Keratinocyte (primary cell): ENCODE measurements at regions not wholly inside any gene's neighbourhood (a gene's known extent, or its start where the extent isn't known, plus 50 kb on each side); places are given as distances from the start of the nearest gene placed in this dataset.

Experiments
- DNase-seq: peaks from one replicate; pipeline ENCODE4 v3.0.0-alpha.2; 2011; ENCODE audit warnings: low read depth, missing footprints, low spot score
- FAIRE-seq: peaks from 2 replicates; lab custom pipeline; 2011; peaks lifted over from hg19 to GRCh38; lab: Jason Lieb, UNC
- H2AFZ ChIP-seq: 2 replicates; pipeline ENCODE4 v1.6.0; 2012; ENCODE audit warnings: low read length, control low read depth, inconsistent platforms; ENCODE audit not compliant: control insufficient read depth
- H3K27ac ChIP-seq: 2 replicates; pipeline ENCODE4 v1.5.1; 2011; ENCODE audit warnings: low read length; ENCODE audit not compliant: control insufficient read depth, insufficient read depth
- H3K27me3 ChIP-seq: 3 replicates; pipeline ENCODE4 v1.6.0; 2011; ENCODE audit warnings: low read length; ENCODE audit not compliant: control insufficient read depth, insufficient read depth; ENCODE audit errors: extremely low read depth
- H3K36me3 ChIP-seq, 2 experiments: 2 replicates in 1 of 2; 3 replicates in 1 of 2; pipeline ENCODE4 v1.5.1; 2011; ENCODE audit warnings: low read length in 2 of 2, mild to moderate bottlenecking in 1 of 2; ENCODE audit not compliant: control insufficient read depth in 2 of 2, insufficient read depth in 2 of 2; ENCODE audit errors: extremely low read depth in 1 of 2
- H3K4me1 ChIP-seq: 3 replicates; pipeline ENCODE4 v1.5.1; 2011; ENCODE audit warnings: low read length; ENCODE audit not compliant: control insufficient read depth, insufficient read depth; ENCODE audit errors: extremely low read depth
- H3K4me2 ChIP-seq: 3 replicates; pipeline ENCODE4 v1.6.0; 2011; ENCODE audit warnings: low read depth, low read length; ENCODE audit not compliant: control insufficient read depth, insufficient read depth; ENCODE audit errors: extremely low read depth
- H3K4me3 ChIP-seq, 3 experiments: fragments of 200-600 bp in 1 of 3; sonication (generic) in 1 of 3; 2 replicates in 2 of 3; 3 replicates in 1 of 3; pipeline ENCODE4 v1.5.1; 2011 to 2016; ENCODE audit warnings: low read length in 3 of 3, mild to moderate bottlenecking in 3 of 3, control low read depth in 2 of 3, inconsistent platforms in 1 of 3, low read depth in 1 of 3, mixed read lengths in 1 of 3, mixed run types in 1 of 3, moderate library complexity in 1 of 3; ENCODE audit not compliant: control insufficient read depth in 2 of 3, insufficient read depth in 2 of 3; ENCODE audit errors: extremely low read depth in 1 of 3
- H3K79me2 ChIP-seq: 2 replicates; pipeline ENCODE4 v1.6.0; 2012; ENCODE audit warnings: low read length; ENCODE audit not compliant: control insufficient read depth, insufficient read depth
- H3K9ac ChIP-seq: 3 replicates; pipeline ENCODE4 v1.6.0; 2011; ENCODE audit warnings: low read length; ENCODE audit not compliant: control insufficient read depth, insufficient read depth; ENCODE audit errors: extremely low read depth
- H3K9me1 ChIP-seq: 3 replicates; pipeline ENCODE4 v1.6.0; 2011; ENCODE audit warnings: low read length; ENCODE audit not compliant: control insufficient read depth, insufficient read depth; ENCODE audit errors: extremely low read depth
- H3K9me3 ChIP-seq: 2 replicates; pipeline ENCODE4 v1.5.1; 2012; ENCODE audit warnings: low read depth, low read length; ENCODE audit not compliant: control insufficient read depth
- H4K20me1 ChIP-seq: 3 replicates; pipeline ENCODE4 v1.6.0; 2011; ENCODE audit warnings: low read length; ENCODE audit not compliant: control insufficient read depth, insufficient read depth; ENCODE audit errors: extremely low read depth
- EZH2 ChIP-seq: IDR thresholded peaks from one replicate; pipeline ENCODE4 v1.6.1; 2012; ENCODE audit warnings: inconsistent platforms, mild to moderate bottlenecking, low read length, moderate library complexity
- dilution Hi-C: fragments of 300-500 bp; cut with MboI; formaldehyde crosslinking; loops from one replicate; pipeline ENCODE4 v1.7.0; 2020; ENCODE audit warnings: low sequenced_read_pairs; ENCODE audit not compliant: extremely low pct_ligation_motif_present
- TF ChIP-seq, protein P1 (sequence below), 3 experiments: IDR thresholded peaks in 1 of 3; conservative IDR thresholded peaks in 1 of 3; optimal IDR thresholded peaks in 1 of 3; 2 replicates in 2 of 3; 3 replicates in 1 of 3; pipeline versions ENCODE3 to v1.5.1; 2011; ENCODE audit warnings: low read length in 3 of 3, mild to moderate bottlenecking in 3 of 3, moderate library complexity in 2 of 3, control low read depth in 1 of 3, inconsistent platforms in 1 of 3; ENCODE audit not compliant: insufficient read depth in 2 of 3; ENCODE audit errors: extremely low read depth in 1 of 3

DNA sequence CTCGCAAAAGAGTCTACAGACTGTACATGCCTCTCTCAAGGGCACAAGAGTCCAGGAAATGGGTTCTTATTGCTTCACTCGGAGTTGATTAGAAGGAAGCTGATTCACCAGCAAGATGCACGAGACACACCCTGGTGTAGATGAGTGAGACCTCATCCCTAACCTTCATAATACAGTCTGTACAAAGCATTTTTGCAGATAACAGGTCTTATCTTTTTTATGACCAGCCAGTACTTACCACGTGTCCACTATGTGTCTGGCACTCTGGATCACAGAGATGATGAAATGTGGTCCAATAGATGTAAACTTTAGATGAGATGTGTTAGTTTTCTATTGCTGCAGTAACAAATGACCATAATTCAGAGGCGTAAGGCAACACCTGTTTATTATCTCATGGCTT lies 53.4 kb upstream of the PWP1 start:
- Histone ChIP-seq H3K9me1 (no peaks in the 10 kb centered on the region), H3K27me3 (no peaks in the 10 kb centered on the region), H3K27ac (no peak overlapping the region), H3K79me2 (no peaks in the 10 kb centered on the region), H2AFZ (no peak overlapping the region), H3K4me3 (no peak overlapping the region), H3K4me2 (no peak overlapping the region), H3K36me3 (peaks cover 2% of the 10 kb centered on the region in 2 experiments), H3K9me3 (no peaks in the 10 kb centered on the region), H3K4me1 (peaks cover 4% of the 10 kb centered on the region), H4K20me1 (no peaks in the 10 kb centered on the region), H3K9ac (no peak overlapping the region)
- FAIRE-seq: no peak
- DNase-seq: no peak
- no peak for TF ChIP-seq EZH2
- TF ChIP-seq, protein P1, sequence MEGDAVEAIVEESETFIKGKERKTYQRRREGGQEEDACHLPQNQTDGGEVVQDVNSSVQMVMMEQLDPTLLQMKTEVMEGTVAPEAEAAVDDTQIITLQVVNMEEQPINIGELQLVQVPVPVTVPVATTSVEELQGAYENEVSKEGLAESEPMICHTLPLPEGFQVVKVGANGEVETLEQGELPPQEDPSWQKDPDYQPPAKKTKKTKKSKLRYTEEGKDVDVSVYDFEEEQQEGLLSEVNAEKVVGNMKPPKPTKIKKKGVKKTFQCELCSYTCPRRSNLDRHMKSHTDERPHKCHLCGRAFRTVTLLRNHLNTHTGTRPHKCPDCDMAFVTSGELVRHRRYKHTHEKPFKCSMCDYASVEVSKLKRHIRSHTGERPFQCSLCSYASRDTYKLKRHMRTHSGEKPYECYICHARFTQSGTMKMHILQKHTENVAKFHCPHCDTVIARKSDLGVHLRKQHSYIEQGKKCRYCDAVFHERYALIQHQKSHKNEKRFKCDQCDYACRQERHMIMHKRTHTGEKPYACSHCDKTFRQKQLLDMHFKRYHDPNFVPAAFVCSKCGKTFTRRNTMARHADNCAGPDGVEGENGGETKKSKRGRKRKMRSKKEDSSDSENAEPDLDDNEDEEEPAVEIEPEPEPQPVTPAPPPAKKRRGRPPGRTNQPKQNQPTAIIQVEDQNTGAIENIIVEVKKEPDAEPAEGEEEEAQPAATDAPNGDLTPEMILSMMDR (optimal IDR thresholded peaks at IDR 0.05 in 1 of 3, IDR thresholded peaks at IDR 0.05 in 1 of 3, conservative IDR thresholded peaks at IDR 0.05 in 1 of 3; ENCODE audit: extremely low read depth in 1 of 3, insufficient read depth in 2 of 3, low read length in 3 of 3): no peak
- dilution Hi-C loops: no loop called here

DNA sequence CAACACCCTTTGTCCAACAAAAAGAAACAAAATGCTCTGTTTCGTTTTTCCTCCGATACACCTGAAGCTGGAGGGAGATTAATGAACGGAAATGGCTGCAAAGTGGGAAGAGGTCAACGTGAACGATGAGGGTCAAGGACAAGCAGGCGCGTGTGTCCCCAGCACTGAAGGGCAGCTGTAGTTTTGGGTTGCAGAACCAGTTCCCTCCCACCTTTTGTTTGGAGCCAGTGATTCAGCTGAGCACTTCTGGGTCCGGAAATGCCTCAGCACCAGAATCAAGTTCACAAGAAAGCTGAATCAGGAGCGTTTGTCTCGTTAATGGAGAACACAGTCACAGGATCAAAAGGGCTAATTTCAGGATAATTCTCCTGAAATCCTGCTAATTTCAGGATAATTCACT lies 51.1 kb upstream of the PWP1 start:
- no peak for DNase-seq

More for the DNA sequence above, 51.1 kb upstream of the PWP1 start:
- Histone ChIP-seq H4K20me1 (no peaks in the 10 kb centered on the region), H2AFZ (no peak overlapping the region), H3K9ac (no peak overlapping the region), H3K27ac (no peak overlapping the region), H3K36me3 (peaks cover 2% of the 10 kb centered on the region in 2 experiments), H3K9me1 (no peaks in the 10 kb centered on the region), H3K79me2 (no peaks in the 10 kb centered on the region), H3K4me1 (peaks cover 4% of the 10 kb centered on the region), H3K4me3 (no peak overlapping the region), H3K4me2 (no peak overlapping the region), H3K27me3 (no peaks in the 10 kb centered on the region), H3K9me3 (no peaks in the 10 kb centered on the region)
- TF ChIP-seq, protein P1 (optimal IDR thresholded peaks at IDR 0.05 in 1 of 3, IDR thresholded peaks at IDR 0.05 in 1 of 3, conservative IDR thresholded peaks at IDR 0.05 in 1 of 3; ENCODE audit: extremely low read depth in 1 of 3, insufficient read depth in 2 of 3, low read length in 3 of 3): no peak
- no peak for TF ChIP-seq EZH2
- FAIRE-seq: no peak
- dilution Hi-C loops: no loop called here
